DND-41 (cell line): ENCODE measurements at regions not wholly inside any gene's neighbourhood (a gene's known extent, or its start where the extent isn't known, plus 50 kb on each side); places are given as distances from the start of the nearest gene placed in this dataset.

Source experiments
- CTCF ChIP-seq: IDR thresholded peaks from 2 replicates; pipeline ENCODE4 v1.5.1; 2012; ENCODE audit warnings: borderline replicate concordance, low read length, moderate library complexity, mild to moderate bottlenecking; ENCODE audit not compliant: poor library complexity, severe bottlenecking; ENCODE audit errors: extremely low read depth
- EZH2 ChIP-seq: IDR thresholded peaks from 3 replicates; pipeline ENCODE4 v1.6.1; 2012; ENCODE audit warnings: borderline replicate concordance, low read depth, mild to moderate bottlenecking, moderate library complexity, low read length, inconsistent platforms; ENCODE audit not compliant: severe bottlenecking

- TF ChIP-seq CTCF (no peak), EZH2 (no peak)
Measured at GRCh38 chr3:80770106-80771074, 991.1 kb downstream of the GBE1 start.
